Retinal pigment epithelial cell (primary cell): ENCODE measurements at regions not wholly inside any gene's neighbourhood (a gene's known extent, or its start where the extent isn't known, plus 50 kb on each side); places are given as distances from the start of the nearest gene placed in this dataset.

Source experiments
- DNase-seq: peaks from one replicate; pipeline ENCODE4 v3.0.0-alpha.2; 2010; ENCODE audit warnings: low read depth
- H3K4me3 ChIP-seq: 2 replicates; pipeline ENCODE4 v1.5.1; 2011; ENCODE audit warnings: mild to moderate bottlenecking, low read length, control low read depth, moderate library complexity
- TF ChIP-seq, protein P1 (sequence below): conservative IDR thresholded peaks from 2 replicates; pipeline ENCODE4 v1.5.1; 2011; ENCODE audit warnings: low read depth, low read length, control low read depth, inconsistent platforms

- no peak overlapping the region for H3K4me3 ChIP-seq
- DNase-seq, result no peak
- TF ChIP-seq, protein P1, sequence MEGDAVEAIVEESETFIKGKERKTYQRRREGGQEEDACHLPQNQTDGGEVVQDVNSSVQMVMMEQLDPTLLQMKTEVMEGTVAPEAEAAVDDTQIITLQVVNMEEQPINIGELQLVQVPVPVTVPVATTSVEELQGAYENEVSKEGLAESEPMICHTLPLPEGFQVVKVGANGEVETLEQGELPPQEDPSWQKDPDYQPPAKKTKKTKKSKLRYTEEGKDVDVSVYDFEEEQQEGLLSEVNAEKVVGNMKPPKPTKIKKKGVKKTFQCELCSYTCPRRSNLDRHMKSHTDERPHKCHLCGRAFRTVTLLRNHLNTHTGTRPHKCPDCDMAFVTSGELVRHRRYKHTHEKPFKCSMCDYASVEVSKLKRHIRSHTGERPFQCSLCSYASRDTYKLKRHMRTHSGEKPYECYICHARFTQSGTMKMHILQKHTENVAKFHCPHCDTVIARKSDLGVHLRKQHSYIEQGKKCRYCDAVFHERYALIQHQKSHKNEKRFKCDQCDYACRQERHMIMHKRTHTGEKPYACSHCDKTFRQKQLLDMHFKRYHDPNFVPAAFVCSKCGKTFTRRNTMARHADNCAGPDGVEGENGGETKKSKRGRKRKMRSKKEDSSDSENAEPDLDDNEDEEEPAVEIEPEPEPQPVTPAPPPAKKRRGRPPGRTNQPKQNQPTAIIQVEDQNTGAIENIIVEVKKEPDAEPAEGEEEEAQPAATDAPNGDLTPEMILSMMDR, result no peak
Observed at GRCh38 chr11:71356904-71357303, 91.3 kb downstream of the DHCR7 start.

GRCh38 chr11:71356280-71356876, 91.8 kb downstream of the DHCR7 start:
- TF ChIP-seq, protein P1, result no peak
- no peak overlapping the region for H3K4me3 ChIP-seq
- DNase-seq, result no peak

DNA sequence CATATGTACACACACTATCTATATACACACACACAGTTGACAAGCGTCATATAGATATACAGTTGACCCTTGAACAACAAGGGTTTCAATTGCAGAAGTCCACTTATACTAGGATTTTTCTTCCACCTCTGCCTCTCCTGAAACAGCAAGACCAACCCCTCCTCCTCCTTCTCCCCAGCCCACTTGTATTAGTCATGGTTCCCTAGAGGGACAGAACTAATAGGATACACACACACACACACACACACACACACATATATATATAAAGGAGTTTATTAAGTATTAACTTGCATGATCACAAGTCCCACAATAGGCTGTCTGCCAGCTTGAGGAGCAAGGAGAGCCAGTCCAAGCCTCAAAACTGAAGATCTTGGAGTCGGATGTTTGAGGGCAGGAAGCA, 92.9 kb downstream of the DHCR7 start:
- TF ChIP-seq, protein P1, result no peak
- no peak for DNase-seq

GRCh38 chr11:71354394-71355105, 93.6 kb downstream of the DHCR7 start:
- no peak overlapping the region for H3K4me3 ChIP-seq
- TF ChIP-seq, protein P1, result no peak
- DNase-seq, result no peak

More for the DNA sequence above, 92.9 kb downstream of the DHCR7 start:
- no peak overlapping the region for H3K4me3 ChIP-seq

- H3K4me3 ChIP-seq, result no peak overlapping the region
- DNase-seq, result no peak
- TF ChIP-seq, protein P1, result no peak
Observed at GRCh38 chr11:71352748-71353147, 95.4 kb downstream of the DHCR7 start.

- TF ChIP-seq, protein P1, result no peak
Observed at GRCh38 chr11:71352226-71352625, 96.0 kb downstream of the DHCR7 start.

DNA sequence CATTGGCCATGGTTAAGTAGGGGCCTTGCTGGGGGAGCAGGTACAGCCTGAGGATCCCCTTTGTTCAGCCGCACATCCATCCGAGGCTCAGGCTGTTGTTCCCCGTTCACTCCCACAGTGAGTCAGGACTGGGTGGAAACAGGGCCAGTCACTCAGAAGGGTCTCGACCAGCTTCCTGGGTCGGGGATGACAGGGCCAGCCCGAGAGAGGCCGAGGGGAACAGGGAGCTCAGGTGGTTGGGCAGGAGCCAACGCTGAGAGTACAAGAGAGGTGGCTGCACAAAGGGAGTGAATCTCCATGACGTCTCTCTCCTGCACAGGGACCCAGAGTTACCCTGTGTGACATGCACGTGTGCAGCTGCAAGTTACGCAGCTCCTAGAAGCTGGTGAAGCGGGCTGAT, 97.2 kb upstream of the SHANK2 start:
- H3K4me3 ChIP-seq, result no peak overlapping the region
- TF ChIP-seq, protein P1, result no peak
- DNase-seq, result no peak

More at GRCh38 chr11:71352226-71352625, 96.0 kb downstream of the DHCR7 start:
- H3K4me3 ChIP-seq, result no peak overlapping the region
- DNase-seq, result no peak
